GM19238 (cell line): ENCODE measurements at regions not wholly inside any gene's neighbourhood (a gene's known extent, or its start where the extent isn't known, plus 50 kb on each side); places are given as distances from the start of the nearest gene placed in this dataset.
"Not testable (repeated sequence)": the region's sequence is repeated elsewhere in the genome, so short reads cannot be mapped to it uniquely, and the experiment has no call there.

ENCODE experiments used
- DNase-seq: peaks from one replicate; pipeline ENCODE4 v3.0.0; 2011; ENCODE audit warnings: low spot score; ENCODE audit not compliant: insufficient read length

GRCh38 chr20:48384147-48384818, 443.5 kb downstream of the PREX1 start:
- DNase-seq: no peak

GRCh38 chr20:48383252-48383651, 444.5 kb downstream of the PREX1 start:
- no peak for DNase-seq

GRCh38 chr20:48382304-48382703, 445.5 kb downstream of the PREX1 start:
- no peak for DNase-seq

GRCh38 chr20:48381353-48382120, 446.3 kb downstream of the PREX1 start:
- DNase-seq: no peak

- no peak for DNase-seq
Observed at GRCh38 chr20:48380661-48381060, 447.1 kb downstream of the PREX1 start.

- DNase-seq: no peak
Observed at GRCh38 chr20:48378976-48379675, 448.7 kb downstream of the PREX1 start.

GRCh38 chr20:48377940-48378339, 449.9 kb downstream of the PREX1 start:
- no peak for DNase-seq

- no peak for DNase-seq
Observed at GRCh38 chr20:48375804-48376203, 452.0 kb downstream of the PREX1 start.

- DNase-seq: no peak
Observed at GRCh38 chr20:48374991-48375595, 452.7 kb downstream of the PREX1 start.

- DNase-seq: not testable (repeated sequence)
Observed at GRCh38 chr20:48374031-48374907, 453.5 kb downstream of the PREX1 start.

GRCh38 chr20:48373555-48373934, 454.3 kb downstream of the PREX1 start:
- DNase-seq: no peak

GRCh38 chr20:48372851-48373554, 454.8 kb downstream of the PREX1 start:
- not testable (repeated sequence) for DNase-seq

GRCh38 chr20:48371211-48371610, 456.6 kb downstream of the PREX1 start:
- DNase-seq: no peak

GRCh38 chr20:48368580-48369021, 459.2 kb downstream of the PREX1 start:
- not testable (repeated sequence) for DNase-seq

- not testable (repeated sequence) for DNase-seq
Observed at GRCh38 chr20:48367541-48368358, 460.0 kb downstream of the PREX1 start.

- DNase-seq: no peak
Observed at GRCh38 chr20:48366230-48366629, 461.6 kb downstream of the PREX1 start.

GRCh38 chr20:48364688-48365421, 462.9 kb downstream of the PREX1 start:
- DNase-seq: no peak

GRCh38 chr20:48364055-48364454, 463.7 kb downstream of the PREX1 start:
- DNase-seq: no peak
